Activated CD4-positive, alpha-beta T cell treated with anti-CD3 and anti-CD28 coated beads, Interleukin-2, amount 50 U/mL, for 16 hours (primary cell): ENCODE measurements at regions not wholly inside any gene's neighbourhood (a gene's known extent, or its start where the extent isn't known, plus 50 kb on each side); places are given as distances from the start of the nearest gene placed in this dataset.
"Not testable (repeated sequence)": the region's sequence is repeated elsewhere in the genome, so short reads cannot be mapped to it uniquely, and the experiment has no call there.

Experiments used
- DNase-seq: peaks from one replicate; pipeline ENCODE4 v3.0.0-alpha.2; 2020

- DNase-seq = no peak
Observed at GRCh38 chr7:81110673-81111072, 191.8 kb upstream of the SEMA3C start.

GRCh38 chr7:81098213-81098612, 179.4 kb upstream of the SEMA3C start:
- no peak for DNase-seq

GRCh38 chr7:81094952-81095351, 176.1 kb upstream of the SEMA3C start:
- DNase-seq = no peak

- DNase-seq = no peak
Observed at GRCh38 chr7:81081616-81082015, 162.8 kb upstream of the SEMA3C start.

GRCh38 chr7:81080553-81080952, 161.7 kb upstream of the SEMA3C start:
- DNase-seq = no peak

- no peak for DNase-seq
Observed at GRCh38 chr7:81079746-81080145, 160.9 kb upstream of the SEMA3C start.

- DNase-seq = no peak
Observed at GRCh38 chr7:81075150-81075549, 156.3 kb upstream of the SEMA3C start.

- DNase-seq = no peak
Observed at GRCh38 chr7:81074406-81074805, 155.6 kb upstream of the SEMA3C start.

GRCh38 chr7:81073931-81074251, 155.0 kb upstream of the SEMA3C start:
- no peak for DNase-seq

- no peak for DNase-seq
Observed at GRCh38 chr7:81070956-81071355, 152.1 kb upstream of the SEMA3C start.

- no peak for DNase-seq
Observed at GRCh38 chr7:81066797-81067196, 147.9 kb upstream of the SEMA3C start.

- no peak for DNase-seq
Observed at GRCh38 chr7:81064426-81064825, 145.6 kb upstream of the SEMA3C start.

- no peak for DNase-seq
Observed at GRCh38 chr7:81062755-81063154, 143.9 kb upstream of the SEMA3C start.

- not testable (repeated sequence) for DNase-seq
Observed at GRCh38 chr7:81057469-81057868, 138.6 kb upstream of the SEMA3C start.

GRCh38 chr7:81053623-81054022, 134.8 kb upstream of the SEMA3C start:
- DNase-seq = no peak

GRCh38 chr7:81051811-81052413, 133.1 kb upstream of the SEMA3C start:
- DNase-seq = no peak

- DNase-seq = no peak
Observed at GRCh38 chr7:81045491-81046030, 126.7 kb upstream of the SEMA3C start.

GRCh38 chr7:81042646-81043045, 123.8 kb upstream of the SEMA3C start:
- DNase-seq = not testable (repeated sequence)

- DNase-seq = no peak
Observed at GRCh38 chr7:81040496-81040895, 121.6 kb upstream of the SEMA3C start.

GRCh38 chr7:81036871-81037270, 118.0 kb upstream of the SEMA3C start:
- DNase-seq = no peak

GRCh38 chr7:81036057-81036456, 117.2 kb upstream of the SEMA3C start:
- DNase-seq = no peak

GRCh38 chr7:81031996-81032395, 113.1 kb upstream of the SEMA3C start:
- DNase-seq = no peak

GRCh38 chr7:81031243-81031642, 112.4 kb upstream of the SEMA3C start:
- DNase-seq = no peak

- no peak for DNase-seq
Observed at GRCh38 chr7:81030472-81030871, 111.6 kb upstream of the SEMA3C start.

- DNase-seq = no peak
Observed at GRCh38 chr7:81029511-81029910, 110.7 kb upstream of the SEMA3C start.
